ENCODE measurements at regions not wholly inside any gene's neighbourhood (a gene's known extent, or its start where the extent isn't known, plus 50 kb on each side); places are given as distances from the start of the nearest gene placed in this dataset.

GRCh38 chr11:27200779-27201453 lies 160.3 kb downstream of the BBOX1 start:
- Histone ChIP-seq H3K9me3 (ENCODE audit: low read depth, low read length, poor library complexity, severe bottlenecking) (no peaks in the 10 kb centered on the region), H3K36me3 (ENCODE audit: insufficient read depth, low read length, poor library complexity, severe bottlenecking) (no peaks in the 10 kb centered on the region), H3K27me3 (replicated peaks; ENCODE audit: insufficient read depth, low read depth, low read length, poor library complexity) (no peaks in the 10 kb centered on the region), H3K4me1 (ENCODE audit: insufficient read depth, low read length, poor library complexity, severe bottlenecking) (peaks cover 58% of the 10 kb centered on the region), H3K27ac (ENCODE audit: low read depth, low read length, poor library complexity, severe bottlenecking) (peak overlapping the region; percentile 12), H3K4me3 (ENCODE audit: low read depth, low read length, poor library complexity, severe bottlenecking) (no peak overlapping the region)
- BruUV-seq (replicated peaks) = no TSS peak
- POLR2A ChIA-PET (ENCODE audit: low non-redundant PET) = interaction anchor here (0.7 to 0.9 kb wide), 2 partner anchors 33 to 275 kb away, joined by 3 to 5 read pairs; no protein-coding TSS in a partner anchor
- no peak for DNase-seq (ENCODE audit: low spot score)
- intact Hi-C loops (cut with micrococcal nuclease; ENCODE audit: unreplicated experiment) = no loop called here
- TF ChIP-seq EZH2 (IDR thresholded peaks at IDR 0.05; ENCODE audit: borderline replicate concordance, low read depth, low read length, poor library complexity, severe bottlenecking) (no peak), CTCF (conservative IDR thresholded peaks at IDR 0.05; ENCODE audit: low read depth, low read length) (no peak)
- CTCF ChIA-PET = interaction anchor here (1.5 to 1.6 kb wide), 2 partner anchors 17 to 95 kb away, joined by 4 to 8 read pairs; no protein-coding TSS in a partner anchor

GRCh38 chr11:27196203-27196897 lies 155.7 kb downstream of the BBOX1 start:
- ChIA-PET CTCF (no interaction called here), POLR2A (ENCODE audit: low non-redundant PET) (interaction anchor here (0.6 to 0.7 kb wide), 2 partner anchors 69 to 112 kb away, joined by 5 to 6 read pairs; no protein-coding TSS in a partner anchor)
- no peaks in the 10 kb centered on the region for H3K9me3 ChIP-seq (ENCODE audit: low read depth, low read length, poor library complexity, severe bottlenecking)
- peaks cover 17% of the 10 kb centered on the region for H3K4me1 ChIP-seq (ENCODE audit: insufficient read depth, low read length, poor library complexity, severe bottlenecking)
- TF ChIP-seq EZH2 (IDR thresholded peaks at IDR 0.05; ENCODE audit: borderline replicate concordance, low read depth, low read length, poor library complexity, severe bottlenecking) (no peak), CTCF (conservative IDR thresholded peaks at IDR 0.05; ENCODE audit: low read depth, low read length) (no peak)
- no peak overlapping the region for H3K27ac ChIP-seq (ENCODE audit: low read depth, low read length, poor library complexity, severe bottlenecking)
- no peaks in the 10 kb centered on the region for H3K27me3 ChIP-seq (replicated peaks; ENCODE audit: insufficient read depth, low read depth, low read length, poor library complexity)
- H3K4me3 ChIP-seq (ENCODE audit: low read depth, low read length, poor library complexity, severe bottlenecking) = no peak overlapping the region
- H3K36me3 ChIP-seq (ENCODE audit: insufficient read depth, low read length, poor library complexity, severe bottlenecking) = no peaks in the 10 kb centered on the region
- BruUV-seq (replicated peaks) = no TSS peak
- no peak for DNase-seq (ENCODE audit: low spot score)
- intact Hi-C loops (cut with micrococcal nuclease; ENCODE audit: unreplicated experiment) = no loop called here

GRCh38 chr11:27195837-27196202 lies 155.2 kb downstream of the BBOX1 start:
- no peak for DNase-seq (ENCODE audit: low spot score)
- Histone ChIP-seq H3K4me1 (ENCODE audit: insufficient read depth, low read length, poor library complexity, severe bottlenecking) (peaks cover 12% of the 10 kb centered on the region), H3K4me3 (ENCODE audit: low read depth, low read length, poor library complexity, severe bottlenecking) (no peak overlapping the region), H3K27me3 (replicated peaks; ENCODE audit: insufficient read depth, low read depth, low read length, poor library complexity) (no peaks in the 10 kb centered on the region), H3K27ac (ENCODE audit: low read depth, low read length, poor library complexity, severe bottlenecking) (no peak overlapping the region), H3K36me3 (ENCODE audit: insufficient read depth, low read length, poor library complexity, severe bottlenecking) (no peaks in the 10 kb centered on the region), H3K9me3 (ENCODE audit: low read depth, low read length, poor library complexity, severe bottlenecking) (no peaks in the 10 kb centered on the region)
- ChIA-PET POLR2A (ENCODE audit: low non-redundant PET) (interaction anchor here (0.6 to 0.7 kb wide), 2 partner anchors 68 to 111 kb away, joined by 5 to 6 read pairs; no protein-coding TSS in a partner anchor), CTCF (no interaction called here)
- BruUV-seq (replicated peaks) = no TSS peak
- intact Hi-C loops (cut with micrococcal nuclease; ENCODE audit: unreplicated experiment) = no loop called here
- TF ChIP-seq EZH2 (IDR thresholded peaks at IDR 0.05; ENCODE audit: borderline replicate concordance, low read depth, low read length, poor library complexity, severe bottlenecking) (no peak), CTCF (conservative IDR thresholded peaks at IDR 0.05; ENCODE audit: low read depth, low read length) (no peak)
